Muscle of back (tissue), 3 donors: ENCODE measurements at regions not wholly inside any gene's neighbourhood (a gene's known extent, or its start where the extent isn't known, plus 50 kb on each side); places are given as distances from the start of the nearest gene placed in this dataset.
"Not testable (repeated sequence)": the region's sequence is repeated elsewhere in the genome, so short reads cannot be mapped to it uniquely, and the experiment has no call there.

Experiments
- DNase-seq, 3 donors: peaks; one replicate each; pipeline versions ENCODE4 v3.0.0 to v3.0.0-alpha.2; 2013

GRCh38 chr20:53872561-53873229 lies 197.7 kb downstream of the BCAS1 start:
- peak in 1 of 3 donors; percentile 51 for DNase-seq

- DNase-seq, result no peak
These were observed 198.3 kb downstream of the BCAS1 start for GRCh38 chr20:53872081-53872541.

- DNase-seq, result no peak
These were observed 198.9 kb downstream of the BCAS1 start for GRCh38 chr20:53871541-53871940.

GRCh38 chr20:53870426-53871315 lies 199.7 kb downstream of the BCAS1 start:
- no peak for DNase-seq

- DNase-seq, result peak in 2 of 3 donors; percentile 66 to 76
These were observed 200.7 kb downstream of the BCAS1 start for GRCh38 chr20:53869466-53870258.

- DNase-seq, result no peak
These were observed 202.5 kb downstream of the BCAS1 start for GRCh38 chr20:53867741-53868351.

- peak in 1 of 3 donors; percentile 50 for DNase-seq
These were observed 203.3 kb downstream of the BCAS1 start for GRCh38 chr20:53866794-53867740.

- DNase-seq, result peak; percentile 53 to 91 (median 77)
These were observed 204.2 kb downstream of the BCAS1 start for GRCh38 chr20:53865901-53866793.

GRCh38 chr20:53864765-53865683 lies 205.4 kb downstream of the BCAS1 start:
- DNase-seq, result peak in 1 of 3 donors; percentile 72

- DNase-seq, result not testable (repeated sequence)
These were observed 206.3 kb downstream of the BCAS1 start for GRCh38 chr20:53863923-53864641.

GRCh38 chr20:53863535-53863922 lies 206.9 kb downstream of the BCAS1 start:
- not testable (repeated sequence) for DNase-seq

- not testable (repeated sequence) for DNase-seq
These were observed 207.4 kb downstream of the BCAS1 start for GRCh38 chr20:53863039-53863438.

GRCh38 chr20:53862490-53862889 lies 207.9 kb downstream of the BCAS1 start:
- not testable (repeated sequence) for DNase-seq

- DNase-seq, result not testable (repeated sequence)
These were observed 208.3 kb downstream of the BCAS1 start for GRCh38 chr20:53862136-53862397.

- DNase-seq, result peak; percentile 61 to 94 (median 82)
These were observed 210.7 kb downstream of the BCAS1 start for GRCh38 chr20:53859684-53860083.

- DNase-seq, result not testable (repeated sequence)
These were observed 211.4 kb downstream of the BCAS1 start for GRCh38 chr20:53859009-53859408.

- not testable (repeated sequence) for DNase-seq
These were observed 211.9 kb downstream of the BCAS1 start for GRCh38 chr20:53858516-53858915.
